K562 (cell line): ENCODE measurements at regions not wholly inside any gene's neighbourhood (a gene's known extent, or its start where the extent isn't known, plus 50 kb on each side); places are given as distances from the start of the nearest gene placed in this dataset.

Experiments
- C11orf30 ChIP-seq: fragments of 450-650 bp; IDR thresholded peaks from 2 replicates; pipeline ENCODE4 v1.6.1; 2016; ENCODE audit warnings: low read depth, mild to moderate bottlenecking
- CCAR2 ChIP-seq: fragments of 200-400 bp; formaldehyde crosslinking; IDR thresholded peaks from 2 replicates; pipeline ENCODE4 v1.6.1; 2017; ENCODE audit warnings: mild to moderate bottlenecking, low read depth, low read length
- CREB1 ChIP-seq, 2 experiments: sonication (generic) in 1 of 2; formaldehyde crosslinking in 1 of 2; IDR thresholded peaks; 2 replicates each; pipeline versions ENCODE4 v1.6.1 to v1.8.0; 2012 to 2022; ENCODE audit warnings: inconsistent platforms in 1 of 2, mild to moderate bottlenecking in 1 of 2, missing genetic modification reagents in 1 of 2, moderate library complexity in 1 of 2
- ETS1 ChIP-seq: conservative IDR thresholded peaks from 2 replicates; pipeline ENCODE4 v1.6.1; 2011; ENCODE audit warnings: low read depth, mild to moderate bottlenecking, low read length; ENCODE audit not compliant: control insufficient read depth
- MCM7 ChIP-seq, 2 experiments: fragments of 450-650 bp; IDR thresholded peaks; 2 replicates each; pipeline ENCODE4 v1.6.1; 2016 to 2018
- PHF21A ChIP-seq: fragments of 450-650 bp; IDR thresholded peaks from 2 replicates; pipeline ENCODE4 v1.6.1; 2017; ENCODE audit warnings: low read depth, borderline replicate concordance
- PKNOX1 ChIP-seq: fragments of 450-650 bp; IDR thresholded peaks from 2 replicates; pipeline ENCODE4 v1.6.1; 2016
- RBFOX2 ChIP-seq: fragments of 200-400 bp; formaldehyde crosslinking; IDR thresholded peaks from 2 replicates; pipeline ENCODE4 v1.6.1; 2017; ENCODE audit warnings: low read depth, mild to moderate bottlenecking, low read length, moderate library complexity
- RBM15 ChIP-seq: fragments of 200-400 bp; formaldehyde crosslinking; IDR thresholded peaks from 2 replicates; pipeline ENCODE4 v1.6.1; 2018; ENCODE audit warnings: mild to moderate bottlenecking, low read length, moderate library complexity; ENCODE audit not compliant: insufficient read depth
- RBM25 ChIP-seq: fragments of 200-400 bp; formaldehyde crosslinking; IDR thresholded peaks from 2 replicates; pipeline ENCODE4 v1.6.1; 2018; ENCODE audit warnings: low read length, low read depth, moderate library complexity; ENCODE audit not compliant: severe bottlenecking
- SMARCE1 ChIP-seq: fragments of 450-650 bp; IDR thresholded peaks from 2 replicates; pipeline ENCODE4 v1.7.1; 2016; ENCODE audit warnings: mild to moderate bottlenecking
- TAF15 ChIP-seq: fragments of 200-400 bp; formaldehyde crosslinking; IDR thresholded peaks from 2 replicates; pipeline ENCODE4 v1.6.1; 2017; ENCODE audit warnings: mild to moderate bottlenecking, low read depth, low read length, moderate library complexity
- TRIM25 ChIP-seq: fragments of 450-650 bp; IDR thresholded peaks from 2 replicates; pipeline ENCODE4 v1.7.0; 2016; ENCODE audit warnings: borderline replicate concordance
- ZNF217 ChIP-seq: sonication (generic); formaldehyde crosslinking; IDR thresholded peaks from 2 replicates; pipeline ENCODE4 v1.8.0; 2022; ENCODE audit warnings: mild to moderate bottlenecking, missing genetic modification reagents
- ZNF23 ChIP-seq: fragments of 250-450 bp; sonication (Bioruptor Pico); IDR thresholded peaks from 2 replicates; pipeline ENCODE4 v1.4.0; 2020; ENCODE audit warnings: mild to moderate bottlenecking
- ZNF707 ChIP-seq: fragments of 250-450 bp; sonication (Bioruptor Pico); conservative IDR thresholded peaks from 2 replicates; pipeline ENCODE4 v1.8.0; 2022; ENCODE audit warnings: inconsistent platforms, mild to moderate bottlenecking, moderate library complexity
- TF ChIP-seq, protein P1 (sequence below): sonication (generic); formaldehyde crosslinking; IDR thresholded peaks from 2 replicates; pipeline ENCODE4 v1.8.1; 2023; ENCODE audit warnings: mild to moderate bottlenecking, missing genetic modification reagents, moderate library complexity
- TF ChIP-seq, protein P2 (sequence below): fragments of 250-450 bp; sonication (Bioruptor Pico); IDR thresholded peaks from 2 replicates; pipeline ENCODE4 v1.5.0; 2021
- TF ChIP-seq, protein P3 (sequence below): IDR thresholded peaks from 2 replicates; pipeline ENCODE4 v1.6.1; 2012; ENCODE audit warnings: low read depth, low read length, improper control_type of control experiment, borderline replicate concordance

DNA sequence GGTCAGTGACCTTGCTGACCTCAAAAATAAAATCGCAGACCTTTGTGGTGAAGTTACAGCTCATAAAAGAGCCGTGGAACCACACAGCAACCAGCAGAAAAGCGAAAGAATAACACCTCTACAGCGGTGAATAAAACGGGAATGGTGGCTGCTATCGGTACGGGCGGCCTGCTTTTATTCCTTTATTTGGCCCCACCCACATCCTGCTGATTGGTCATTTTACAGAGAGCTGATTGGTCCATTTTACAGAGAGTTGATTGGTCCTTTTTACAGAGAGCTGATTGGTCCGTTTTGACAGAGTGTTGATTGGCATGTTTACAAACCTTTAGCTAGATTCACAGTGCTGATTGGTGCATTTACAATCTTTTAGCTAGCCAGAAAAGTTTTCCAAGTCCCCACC, 80.7 kb upstream of the ATP10A start (continued):
- no peak for TF ChIP-seq TRIM25
- no peak for TF ChIP-seq ETS1
- no peak for TF ChIP-seq ZNF23 (CRISPR knock-in tag)
- no peak for TF ChIP-seq RBFOX2
- TF ChIP-seq, protein P1, sequence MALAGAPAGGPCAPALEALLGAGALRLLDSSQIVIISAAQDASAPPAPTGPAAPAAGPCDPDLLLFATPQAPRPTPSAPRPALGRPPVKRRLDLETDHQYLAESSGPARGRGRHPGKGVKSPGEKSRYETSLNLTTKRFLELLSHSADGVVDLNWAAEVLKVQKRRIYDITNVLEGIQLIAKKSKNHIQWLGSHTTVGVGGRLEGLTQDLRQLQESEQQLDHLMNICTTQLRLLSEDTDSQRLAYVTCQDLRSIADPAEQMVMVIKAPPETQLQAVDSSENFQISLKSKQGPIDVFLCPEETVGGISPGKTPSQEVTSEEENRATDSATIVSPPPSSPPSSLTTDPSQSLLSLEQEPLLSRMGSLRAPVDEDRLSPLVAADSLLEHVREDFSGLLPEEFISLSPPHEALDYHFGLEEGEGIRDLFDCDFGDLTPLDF (CRISPR knock-in tag) = no peak
- no peak for TF ChIP-seq MCM7 (IDR thresholded peaks at IDR 0.05)
- TF ChIP-seq PHF21A = no peak
- no peak for TF ChIP-seq CREB1 (IDR thresholded peaks at IDR 0.05)
- TF ChIP-seq CREB1 (CRISPR knock-in tag; IDR thresholded peaks at IDR 0.05) = no peak
- no peak for TF ChIP-seq RBM15
- no peak for TF ChIP-seq ZNF707 (CRISPR knock-in tag)
- peak; percentile 25 for TF ChIP-seq RBM25
- TF ChIP-seq TAF15 = no peak
- no peak for TF ChIP-seq ZNF217 (CRISPR knock-in tag)
- no peak for TF ChIP-seq SMARCE1
- TF ChIP-seq PKNOX1 = peak; percentile 66
- TF ChIP-seq, protein P2, sequence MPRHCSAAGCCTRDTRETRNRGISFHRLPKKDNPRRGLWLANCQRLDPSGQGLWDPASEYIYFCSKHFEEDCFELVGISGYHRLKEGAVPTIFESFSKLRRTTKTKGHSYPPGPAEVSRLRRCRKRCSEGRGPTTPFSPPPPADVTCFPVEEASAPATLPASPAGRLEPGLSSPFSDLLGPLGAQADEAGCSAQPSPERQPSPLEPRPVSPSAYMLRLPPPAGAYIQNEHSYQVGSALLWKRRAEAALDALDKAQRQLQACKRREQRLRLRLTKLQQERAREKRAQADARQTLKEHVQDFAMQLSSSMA (CRISPR knock-in tag) = no peak
- TF ChIP-seq C11orf30 = peak; percentile 9; the same call in 1 of the 2 replicates
- TF ChIP-seq, protein P3, sequence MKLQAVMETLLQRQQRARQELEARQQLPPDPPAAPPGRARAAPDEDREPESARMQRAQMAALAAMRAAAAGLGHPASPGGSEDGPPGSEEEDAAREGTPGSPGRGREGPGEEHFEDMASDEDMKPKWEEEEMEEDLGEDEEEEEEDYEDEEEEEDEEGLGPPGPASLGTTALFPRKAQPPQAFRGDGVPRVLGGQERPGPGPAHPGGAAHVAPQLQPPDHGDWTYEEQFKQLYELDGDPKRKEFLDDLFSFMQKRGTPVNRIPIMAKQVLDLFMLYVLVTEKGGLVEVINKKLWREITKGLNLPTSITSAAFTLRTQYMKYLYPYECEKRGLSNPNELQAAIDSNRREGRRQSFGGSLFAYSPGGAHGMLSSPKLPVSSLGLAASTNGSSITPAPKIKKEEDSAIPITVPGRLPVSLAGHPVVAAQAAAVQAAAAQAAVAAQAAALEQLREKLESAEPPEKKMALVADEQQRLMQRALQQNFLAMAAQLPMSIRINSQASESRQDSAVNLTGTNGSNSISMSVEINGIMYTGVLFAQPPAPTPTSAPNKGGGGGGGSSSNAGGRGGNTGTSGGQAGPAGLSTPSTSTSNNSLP = no peak
- no peak for TF ChIP-seq CCAR2
